ENCODE measurements at regions not wholly inside any gene's neighbourhood (a gene's known extent, or its start where the extent isn't known, plus 50 kb on each side); places are given as distances from the start of the nearest gene placed in this dataset.
"Not testable (repeated sequence)": the region's sequence is repeated elsewhere in the genome, so short reads cannot be mapped to it uniquely, and the experiment has no call there.

- H3K4me1 ChIP-seq (ENCODE audit: control insufficient read depth in 1 of 2, insufficient read depth in 2 of 2, low read length in 2 of 2) = peaks cover 0 to 6% of the 10 kb centered on the region in 2 donors
- no peak overlapping the region for H3K4me3 ChIP-seq (ENCODE audit: low read depth in 1 of 2, low read length in 2 of 2)
- H3K27me3 ChIP-seq (ENCODE audit: low read depth, low read length) = no peaks in the 10 kb centered on the region
- no peak overlapping the region for H3K27ac ChIP-seq (ENCODE audit: low read length)
- no peaks in the 10 kb centered on the region for H3K9me3 ChIP-seq (ENCODE audit: control insufficient read depth in 1 of 2, low read length in 2 of 2)
- H3K36me3 ChIP-seq (ENCODE audit: control insufficient read depth in 1 of 2, insufficient read depth in 2 of 2, low read length in 2 of 2) = no peaks in the 10 kb centered on the region
Measured at GRCh38 chr2:106277426-106277825, 83.3 kb upstream of the UXS1 start.

DNA sequence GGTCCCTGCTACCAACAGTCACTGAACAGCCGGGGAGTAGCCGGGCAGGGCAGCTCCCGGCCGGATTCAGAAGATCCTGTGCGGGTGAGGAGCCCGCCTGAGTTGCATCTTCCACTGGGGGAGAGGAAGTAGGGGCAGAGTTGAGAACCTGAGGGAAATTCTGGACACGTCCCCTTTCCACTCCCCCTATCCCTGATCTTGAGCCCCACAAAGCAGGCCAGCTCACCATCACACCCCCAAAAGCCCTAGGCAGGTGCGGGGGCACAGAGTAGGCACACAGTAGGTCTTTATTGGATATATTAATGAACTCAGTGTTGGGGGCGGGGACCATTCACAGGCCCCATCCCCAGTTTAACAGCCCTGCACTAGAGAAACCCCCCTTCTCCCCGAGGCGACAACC is 81.9 kb upstream of the UXS1 start:
- H3K27me3 ChIP-seq (ENCODE audit: low read depth, low read length) = no peaks in the 10 kb centered on the region
- H3K4me1 ChIP-seq (ENCODE audit: control insufficient read depth in 1 of 2, insufficient read depth in 2 of 2, low read length in 2 of 2) = peaks cover 0 to 5% of the 10 kb centered on the region in 2 donors
- H3K27ac ChIP-seq (ENCODE audit: low read length) = no peak overlapping the region
- H3K4me3 ChIP-seq (ENCODE audit: low read depth in 1 of 2, low read length in 2 of 2) = no peak overlapping the region
- H3K36me3 ChIP-seq (ENCODE audit: control insufficient read depth in 1 of 2, insufficient read depth in 2 of 2, low read length in 2 of 2) = no peaks in the 10 kb centered on the region
- H3K9me3 ChIP-seq (ENCODE audit: control insufficient read depth in 1 of 2, low read length in 2 of 2) = no peaks in the 10 kb centered on the region

- no peaks in the 10 kb centered on the region for H3K36me3 ChIP-seq (ENCODE audit: control insufficient read depth in 1 of 2, insufficient read depth in 2 of 2, low read length in 2 of 2)
- peaks cover 7% of the 10 kb centered on the region in 2 donors for H3K4me1 ChIP-seq (ENCODE audit: control insufficient read depth in 1 of 2, insufficient read depth in 2 of 2, low read length in 2 of 2)
- no peak overlapping the region for H3K27ac ChIP-seq (ENCODE audit: low read length)
- H3K27me3 ChIP-seq (ENCODE audit: low read depth, low read length) = no peaks in the 10 kb centered on the region
- H3K9me3 ChIP-seq (ENCODE audit: control insufficient read depth in 1 of 2, low read length in 2 of 2) = no peaks in the 10 kb centered on the region
- no peak overlapping the region for H3K4me3 ChIP-seq (ENCODE audit: low read depth in 1 of 2, low read length in 2 of 2)
Measured at GRCh38 chr2:106274668-106275067, 80.6 kb upstream of the UXS1 start.

- Histone ChIP-seq H3K27ac (ENCODE audit: low read length) (no peak overlapping the region), H3K9me3 (ENCODE audit: control insufficient read depth in 1 of 2, low read length in 2 of 2) (no peaks in the 10 kb centered on the region), H3K4me1 (ENCODE audit: control insufficient read depth in 1 of 2, insufficient read depth in 2 of 2, low read length in 2 of 2) (peaks cover 7 to 8% of the 10 kb centered on the region in 2 donors), H3K4me3 (ENCODE audit: low read depth in 1 of 2, low read length in 2 of 2) (no peak overlapping the region), H3K36me3 (ENCODE audit: control insufficient read depth in 1 of 2, insufficient read depth in 2 of 2, low read length in 2 of 2) (no peaks in the 10 kb centered on the region), H3K27me3 (ENCODE audit: low read depth, low read length) (no peaks in the 10 kb centered on the region)
Measured at GRCh38 chr2:106272216-106272807, 78.2 kb upstream of the UXS1 start.

GRCh38 chr2:106270471-106270891 is 76.4 kb upstream of the UXS1 start:
- no peaks in the 10 kb centered on the region for H3K9me3 ChIP-seq (ENCODE audit: control insufficient read depth in 1 of 2, low read length in 2 of 2)
- no peaks in the 10 kb centered on the region for H3K27me3 ChIP-seq (ENCODE audit: low read depth, low read length)
- peak overlapping the region; percentile 50 to 70 for H3K4me3 ChIP-seq (ENCODE audit: low read depth in 1 of 2, low read length in 2 of 2)
- H3K4me1 ChIP-seq (ENCODE audit: control insufficient read depth in 1 of 2, insufficient read depth in 2 of 2, low read length in 2 of 2) = peaks cover 7 to 8% of the 10 kb centered on the region in 2 donors
- no peaks in the 10 kb centered on the region for H3K36me3 ChIP-seq (ENCODE audit: control insufficient read depth in 1 of 2, insufficient read depth in 2 of 2, low read length in 2 of 2)
- no peak overlapping the region for H3K27ac ChIP-seq (ENCODE audit: low read length)

DNA sequence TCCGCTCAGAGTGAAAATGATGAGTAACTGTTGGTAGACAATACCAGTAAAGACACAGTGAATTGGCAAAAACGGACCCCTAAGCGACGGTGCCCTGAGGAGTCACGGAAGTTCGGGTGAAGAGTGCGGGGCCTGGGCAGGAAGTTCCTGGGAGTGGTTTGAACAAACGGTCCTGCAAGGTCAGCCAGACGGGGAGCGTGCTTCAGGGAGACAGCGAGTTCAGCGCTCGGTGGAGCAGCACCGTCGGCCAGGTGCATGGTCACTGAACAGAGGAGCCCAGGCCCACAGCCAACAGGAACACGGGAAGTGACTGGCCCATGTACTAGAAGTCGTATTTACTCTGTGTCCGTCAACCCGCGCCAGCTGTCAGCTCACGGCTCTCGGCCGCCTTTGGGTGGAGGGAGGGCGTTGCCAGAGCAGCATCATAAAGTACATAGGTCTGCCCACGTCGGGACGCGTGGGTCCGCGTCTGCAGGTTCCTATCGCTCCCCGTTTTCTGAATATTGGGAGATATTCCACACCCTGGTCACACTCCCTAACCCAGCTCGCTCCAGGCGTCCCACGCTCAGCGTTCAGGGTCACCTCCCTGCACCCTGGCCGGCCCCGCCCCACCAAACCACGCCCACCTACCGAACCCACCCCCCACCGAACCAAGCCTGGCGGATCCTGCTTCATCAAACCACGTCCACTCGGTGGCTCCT is 75.6 kb upstream of the UXS1 start:
- Histone ChIP-seq H3K27me3 (ENCODE audit: low read depth, low read length) (no peaks in the 10 kb centered on the region), H3K36me3 (ENCODE audit: control insufficient read depth in 1 of 2, insufficient read depth in 2 of 2, low read length in 2 of 2) (no peaks in the 10 kb centered on the region), H3K4me3 (ENCODE audit: low read depth in 1 of 2, low read length in 2 of 2) (peak overlapping the region; percentile 50 to 70), H3K27ac (ENCODE audit: low read length) (no peak overlapping the region), H3K9me3 (ENCODE audit: control insufficient read depth in 1 of 2, low read length in 2 of 2) (no peaks in the 10 kb centered on the region), H3K4me1 (ENCODE audit: control insufficient read depth in 1 of 2, insufficient read depth in 2 of 2, low read length in 2 of 2) (peaks cover 7 to 8% of the 10 kb centered on the region in 2 donors)

DNA sequence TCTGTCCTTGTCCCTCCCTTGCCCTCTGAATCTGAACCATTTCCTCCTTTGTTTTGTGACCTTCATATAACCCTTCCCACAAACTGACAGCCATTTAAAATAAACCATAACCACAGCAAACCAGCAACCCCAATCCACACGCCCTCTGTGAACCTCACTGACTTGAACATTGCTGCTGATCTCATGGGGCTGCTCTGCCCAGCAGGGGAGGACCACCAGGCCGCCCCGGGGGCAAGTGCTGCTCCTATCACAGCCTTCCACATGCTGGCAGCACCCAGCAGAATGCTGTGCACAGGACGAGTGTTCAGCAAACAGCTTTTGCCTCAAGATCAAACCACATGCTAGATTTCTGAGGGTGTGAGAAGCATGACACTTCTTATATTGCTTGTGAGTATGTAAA is 73.9 kb upstream of the UXS1 start:
- H3K9me3 ChIP-seq (ENCODE audit: control insufficient read depth in 1 of 2, low read length in 2 of 2) = no peaks in the 10 kb centered on the region
- H3K36me3 ChIP-seq (ENCODE audit: control insufficient read depth in 1 of 2, insufficient read depth in 2 of 2, low read length in 2 of 2) = no peaks in the 10 kb centered on the region
- no peak overlapping the region for H3K27ac ChIP-seq (ENCODE audit: low read length)
- H3K4me1 ChIP-seq (ENCODE audit: control insufficient read depth in 1 of 2, insufficient read depth in 2 of 2, low read length in 2 of 2) = peaks cover 7 to 8% of the 10 kb centered on the region in 2 donors
- H3K4me3 ChIP-seq (ENCODE audit: low read depth in 1 of 2, low read length in 2 of 2) = no peak overlapping the region
- no peaks in the 10 kb centered on the region for H3K27me3 ChIP-seq (ENCODE audit: low read depth, low read length)

DNA sequence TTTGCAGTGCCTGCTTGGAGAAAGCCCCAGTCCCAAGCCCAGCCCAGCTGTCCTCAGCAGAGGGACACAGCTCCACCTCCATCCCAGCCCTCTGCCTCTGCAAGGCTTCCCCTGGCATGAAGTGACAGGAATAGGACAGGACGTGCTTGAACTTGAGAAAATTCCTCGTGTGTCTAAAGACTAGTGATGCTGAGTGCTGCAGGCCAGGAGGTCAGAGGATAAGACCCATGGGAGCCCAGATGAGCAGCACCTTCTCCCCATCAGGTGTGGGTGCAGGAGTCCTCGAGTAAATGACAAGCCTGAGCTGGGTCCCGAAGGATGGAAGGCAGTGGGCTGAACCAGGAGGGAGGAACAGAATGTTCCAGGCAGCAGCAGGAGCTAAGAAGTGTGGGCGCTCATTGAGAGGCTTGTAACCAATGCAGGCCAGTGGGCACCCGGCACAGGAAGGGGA is 67.8 kb upstream of the UXS1 start:
- Histone ChIP-seq H3K36me3 (ENCODE audit: control insufficient read depth in 1 of 2, insufficient read depth in 2 of 2, low read length in 2 of 2) (no peaks in the 10 kb centered on the region), H3K9me3 (ENCODE audit: control insufficient read depth in 1 of 2, low read length in 2 of 2) (no peaks in the 10 kb centered on the region), H3K4me3 (ENCODE audit: low read depth in 1 of 2, low read length in 2 of 2) (no peak overlapping the region), H3K27ac (ENCODE audit: low read length) (no peak overlapping the region), H3K4me1 (ENCODE audit: control insufficient read depth in 1 of 2, insufficient read depth in 2 of 2, low read length in 2 of 2) (no peaks in the 10 kb centered on the region), H3K27me3 (ENCODE audit: low read depth, low read length) (no peaks in the 10 kb centered on the region)

DNA sequence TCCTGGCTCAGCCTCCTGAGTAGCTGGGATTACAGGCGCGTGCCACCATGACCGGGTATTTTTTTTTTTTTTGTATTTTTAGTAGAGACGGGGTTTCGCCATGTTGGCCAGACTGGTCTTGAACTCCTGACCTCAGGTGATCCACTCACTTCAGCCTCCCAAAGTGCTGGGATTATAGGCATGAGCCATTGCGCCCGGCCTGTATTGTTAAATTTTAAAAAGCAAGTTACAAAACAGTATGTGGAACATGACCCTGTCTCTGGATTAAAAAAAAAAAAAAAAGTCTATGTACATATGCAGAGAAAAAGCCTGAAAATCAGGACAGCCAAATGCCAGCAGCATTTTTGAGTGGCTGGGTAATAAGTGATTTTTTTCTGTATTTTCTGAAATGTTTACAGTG is 64.8 kb upstream of the UXS1 start:
- not testable (repeated sequence) for H3K4me1 ChIP-seq (ENCODE audit: control insufficient read depth in 1 of 2, insufficient read depth in 2 of 2, low read length in 2 of 2); H3K36me3 ChIP-seq (ENCODE audit: control insufficient read depth in 1 of 2, insufficient read depth in 2 of 2, low read length in 2 of 2); H3K4me3 ChIP-seq (ENCODE audit: low read depth in 1 of 2, low read length in 2 of 2); H3K27ac ChIP-seq (ENCODE audit: low read length); H3K9me3 ChIP-seq (ENCODE audit: control insufficient read depth in 1 of 2, low read length in 2 of 2); H3K27me3 ChIP-seq (ENCODE audit: low read depth, low read length)

- Histone ChIP-seq H3K27ac (ENCODE audit: low read length) (no peak overlapping the region), H3K4me1 (ENCODE audit: control insufficient read depth in 1 of 2, insufficient read depth in 2 of 2, low read length in 2 of 2) (no peaks in the 10 kb centered on the region), H3K9me3 (ENCODE audit: control insufficient read depth in 1 of 2, low read length in 2 of 2) (no peaks in the 10 kb centered on the region), H3K36me3 (ENCODE audit: control insufficient read depth in 1 of 2, insufficient read depth in 2 of 2, low read length in 2 of 2) (no peaks in the 10 kb centered on the region), H3K27me3 (ENCODE audit: low read depth, low read length) (no peaks in the 10 kb centered on the region), H3K4me3 (ENCODE audit: low read depth in 1 of 2, low read length in 2 of 2) (no peak overlapping the region)
Measured at GRCh38 chr2:106257830-106258229, 63.7 kb upstream of the UXS1 start.

GRCh38 chr2:106257135-106257534 is 63.0 kb upstream of the UXS1 start:
- Histone ChIP-seq H3K36me3 (ENCODE audit: control insufficient read depth in 1 of 2, insufficient read depth in 2 of 2, low read length in 2 of 2) (no peaks in the 10 kb centered on the region), H3K4me1 (ENCODE audit: control insufficient read depth in 1 of 2, insufficient read depth in 2 of 2, low read length in 2 of 2) (no peaks in the 10 kb centered on the region), H3K27ac (ENCODE audit: low read length) (no peak overlapping the region), H3K9me3 (ENCODE audit: control insufficient read depth in 1 of 2, low read length in 2 of 2) (no peaks in the 10 kb centered on the region), H3K27me3 (ENCODE audit: low read depth, low read length) (no peaks in the 10 kb centered on the region), H3K4me3 (ENCODE audit: low read depth in 1 of 2, low read length in 2 of 2) (no peak overlapping the region)
